ENCODE measurements at regions not wholly inside any gene's neighbourhood (a gene's known extent, or its start where the extent isn't known, plus 50 kb on each side); places are given as distances from the start of the nearest gene placed in this dataset.

- DNase-seq (ENCODE audit: low read depth, low spot score), result no peak
- H3K4me3 ChIP-seq (ENCODE audit: low read length), result no peak overlapping the region
Observed at GRCh38 chr12:83850531-83850930, 1062.1 kb downstream of the SLC6A15 start.

- no peak overlapping the region for H3K4me3 ChIP-seq (ENCODE audit: low read length)
- DNase-seq (ENCODE audit: low read depth, low spot score), result no peak
Observed at GRCh38 chr12:83848702-83849101, 1063.9 kb downstream of the SLC6A15 start.

- no peak for DNase-seq (ENCODE audit: low read depth, low spot score)
- no peak overlapping the region for H3K4me3 ChIP-seq (ENCODE audit: low read length)
Observed at GRCh38 chr12:83843541-83843940, 1069.1 kb downstream of the SLC6A15 start.

GRCh38 chr12:83841620-83842019, 1071.0 kb downstream of the SLC6A15 start:
- no peak for DNase-seq (ENCODE audit: low read depth, low spot score)
- H3K4me3 ChIP-seq (ENCODE audit: low read length), result no peak overlapping the region

- DNase-seq (ENCODE audit: low read depth, low spot score), result no peak
- no peak overlapping the region for H3K4me3 ChIP-seq (ENCODE audit: low read length)
Observed at GRCh38 chr12:83827860-83828259, 1084.7 kb downstream of the SLC6A15 start.

GRCh38 chr12:83827193-83827592, 1085.4 kb downstream of the SLC6A15 start:
- DNase-seq (ENCODE audit: low read depth, low spot score), result no peak
- no peak overlapping the region for H3K4me3 ChIP-seq (ENCODE audit: low read length)

GRCh38 chr12:83826112-83826511, 1086.5 kb downstream of the SLC6A15 start:
- DNase-seq (ENCODE audit: low read depth, low spot score), result peak; percentile 34
- H3K4me3 ChIP-seq (ENCODE audit: low read length), result no peak overlapping the region

- H3K4me3 ChIP-seq (ENCODE audit: low read length), result no peak overlapping the region
- peak; percentile 70 for DNase-seq (ENCODE audit: low read depth, low spot score)
Observed at GRCh38 chr12:83823386-83824045, 1089.1 kb downstream of the SLC6A15 start.

GRCh38 chr12:83821967-83822366, 1090.6 kb downstream of the SLC6A15 start:
- no peak for DNase-seq (ENCODE audit: low read depth, low spot score)
- H3K4me3 ChIP-seq (ENCODE audit: low read length), result no peak overlapping the region

GRCh38 chr12:83818881-83819280, 1093.7 kb downstream of the SLC6A15 start:
- DNase-seq (ENCODE audit: low read depth, low spot score), result no peak

GRCh38 chr12:83817730-83818129, 1094.9 kb downstream of the SLC6A15 start:
- H3K4me3 ChIP-seq (ENCODE audit: low read length), result no peak overlapping the region
- DNase-seq (ENCODE audit: low read depth, low spot score), result no peak

More at GRCh38 chr12:83818881-83819280, 1093.7 kb downstream of the SLC6A15 start:
- no peak overlapping the region for H3K4me3 ChIP-seq (ENCODE audit: low read length)

- no peak for DNase-seq (ENCODE audit: low read depth, low spot score)
- no peak overlapping the region for H3K4me3 ChIP-seq (ENCODE audit: low read length)
Observed at GRCh38 chr12:83808591-83808990, 1104.0 kb downstream of the SLC6A15 start.

- DNase-seq (ENCODE audit: low read depth, low spot score), result no peak
- H3K4me3 ChIP-seq (ENCODE audit: low read length), result no peak overlapping the region
Observed at GRCh38 chr12:83807871-83808270, 1104.7 kb downstream of the SLC6A15 start.

GRCh38 chr12:83805873-83806272, 1106.7 kb downstream of the SLC6A15 start:
- H3K4me3 ChIP-seq (ENCODE audit: low read length), result no peak overlapping the region
- no peak for DNase-seq (ENCODE audit: low read depth, low spot score)

GRCh38 chr12:83805156-83805772, 1107.3 kb downstream of the SLC6A15 start:
- H3K4me3 ChIP-seq (ENCODE audit: low read length), result no peak overlapping the region
- no peak for DNase-seq (ENCODE audit: low read depth, low spot score)

GRCh38 chr12:83801972-83802371, 1110.6 kb downstream of the SLC6A15 start:
- H3K4me3 ChIP-seq (ENCODE audit: low read length), result no peak overlapping the region
- DNase-seq (ENCODE audit: low read depth, low spot score), result no peak

- DNase-seq (ENCODE audit: low read depth, low spot score), result no peak
- H3K4me3 ChIP-seq (ENCODE audit: low read length), result no peak overlapping the region
Observed at GRCh38 chr12:83800022-83800421, 1112.6 kb downstream of the SLC6A15 start.

GRCh38 chr12:83796531-83796930, 1109.8 kb downstream of the TMTC2 start:
- DNase-seq (ENCODE audit: low read depth, low spot score), result no peak
- no peak overlapping the region for H3K4me3 ChIP-seq (ENCODE audit: low read length)

GRCh38 chr12:83793616-83794015, 1106.9 kb downstream of the TMTC2 start:
- no peak for DNase-seq (ENCODE audit: low read depth, low spot score)
- no peak overlapping the region for H3K4me3 ChIP-seq (ENCODE audit: low read length)

- DNase-seq (ENCODE audit: low read depth, low spot score), result no peak
- H3K4me3 ChIP-seq (ENCODE audit: low read length), result no peak overlapping the region
Observed at GRCh38 chr12:83784298-83784890, 1097.7 kb downstream of the TMTC2 start.

GRCh38 chr12:83779526-83779925, 1092.8 kb downstream of the TMTC2 start:
- no peak for DNase-seq (ENCODE audit: low read depth, low spot score)
- no peak overlapping the region for H3K4me3 ChIP-seq (ENCODE audit: low read length)
